Lower leg skin (tissue), 3 donors: ENCODE measurements at regions not wholly inside any gene's neighbourhood (a gene's known extent, or its start where the extent isn't known, plus 50 kb on each side); places are given as distances from the start of the nearest gene placed in this dataset.

ENCODE experiments used
- POLR2A ChIP-seq, 2 donors: fragments of 450-650 bp; IDR thresholded peaks; one replicate each; pipeline ENCODE4 v1.6.1; 2016 to 2017; ENCODE audit warnings: antibody characterized with exemption in 2 of 2, mild to moderate bottlenecking in 1 of 2, moderate library complexity in 1 of 2
- TF ChIP-seq, protein P1 (sequence below), 3 donors: fragments of 450-650 bp; IDR thresholded peaks; one replicate each; pipeline ENCODE4 v1.5.1; 2016; ENCODE audit warnings: antibody characterized with exemption in 3 of 3, mild to moderate bottlenecking in 3 of 3, moderate library complexity in 2 of 3

DNA sequence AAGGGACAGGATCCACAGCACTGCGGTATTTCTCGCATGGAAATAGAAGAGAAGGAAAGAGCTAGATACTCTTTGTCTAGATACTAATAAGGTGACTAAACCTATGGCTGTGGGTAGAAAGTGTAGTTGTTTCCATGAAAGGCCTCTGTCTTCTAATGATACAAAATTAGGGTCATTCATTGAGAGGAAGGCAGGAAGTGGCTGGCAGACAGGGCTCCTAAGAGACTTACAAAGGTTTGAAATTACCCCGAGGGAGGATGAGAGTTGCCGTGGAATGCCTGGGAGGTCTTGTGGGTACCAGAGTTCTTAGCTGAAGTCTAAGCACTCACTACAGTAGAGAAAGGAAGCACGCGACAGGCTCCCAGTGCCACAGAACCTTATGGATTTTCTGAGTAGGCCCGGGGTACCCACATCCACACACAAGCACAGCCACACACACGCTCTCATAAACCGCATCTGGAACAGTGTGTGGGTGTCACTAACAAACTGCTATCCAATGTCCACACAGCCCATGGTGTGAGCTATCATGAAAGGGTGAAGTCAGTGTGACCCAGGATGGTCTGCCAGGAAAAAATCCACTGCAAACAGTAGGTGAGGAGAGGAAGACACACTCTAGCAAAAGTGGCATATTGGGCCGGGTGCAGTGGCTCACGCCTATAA is 221.4 kb downstream of the FAM43A start:
- TF ChIP-seq, protein P1, sequence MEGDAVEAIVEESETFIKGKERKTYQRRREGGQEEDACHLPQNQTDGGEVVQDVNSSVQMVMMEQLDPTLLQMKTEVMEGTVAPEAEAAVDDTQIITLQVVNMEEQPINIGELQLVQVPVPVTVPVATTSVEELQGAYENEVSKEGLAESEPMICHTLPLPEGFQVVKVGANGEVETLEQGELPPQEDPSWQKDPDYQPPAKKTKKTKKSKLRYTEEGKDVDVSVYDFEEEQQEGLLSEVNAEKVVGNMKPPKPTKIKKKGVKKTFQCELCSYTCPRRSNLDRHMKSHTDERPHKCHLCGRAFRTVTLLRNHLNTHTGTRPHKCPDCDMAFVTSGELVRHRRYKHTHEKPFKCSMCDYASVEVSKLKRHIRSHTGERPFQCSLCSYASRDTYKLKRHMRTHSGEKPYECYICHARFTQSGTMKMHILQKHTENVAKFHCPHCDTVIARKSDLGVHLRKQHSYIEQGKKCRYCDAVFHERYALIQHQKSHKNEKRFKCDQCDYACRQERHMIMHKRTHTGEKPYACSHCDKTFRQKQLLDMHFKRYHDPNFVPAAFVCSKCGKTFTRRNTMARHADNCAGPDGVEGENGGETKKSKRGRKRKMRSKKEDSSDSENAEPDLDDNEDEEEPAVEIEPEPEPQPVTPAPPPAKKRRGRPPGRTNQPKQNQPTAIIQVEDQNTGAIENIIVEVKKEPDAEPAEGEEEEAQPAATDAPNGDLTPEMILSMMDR (IDR thresholded peaks at IDR 0.05), result no peak
- no peak for TF ChIP-seq POLR2A (IDR thresholded peaks at IDR 0.05)
